ENCODE measurements at regions not wholly inside any gene's neighbourhood (a gene's known extent, or its start where the extent isn't known, plus 50 kb on each side); places are given as distances from the start of the nearest gene placed in this dataset.

DNA sequence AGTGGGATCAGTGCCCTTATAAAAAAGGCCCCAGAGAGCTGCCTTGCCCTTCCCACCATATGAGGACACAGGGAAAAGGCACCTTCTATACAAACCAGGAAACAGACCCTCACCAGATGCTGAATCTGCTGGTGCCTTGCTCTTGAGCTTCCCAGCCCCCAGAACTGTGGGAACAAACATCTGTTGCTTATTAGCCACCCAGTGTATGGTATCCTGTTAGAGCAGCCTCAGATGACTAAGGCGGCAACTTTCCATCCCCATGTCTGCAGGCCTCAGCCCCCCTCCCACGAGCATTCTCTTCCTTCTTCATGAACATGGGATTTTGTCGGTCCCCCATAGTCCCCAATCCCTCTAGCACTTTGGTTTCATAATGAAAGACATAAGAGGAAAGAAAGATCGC, 202.5 kb upstream of the GAS1 start:
- TF ChIP-seq, protein P1, sequence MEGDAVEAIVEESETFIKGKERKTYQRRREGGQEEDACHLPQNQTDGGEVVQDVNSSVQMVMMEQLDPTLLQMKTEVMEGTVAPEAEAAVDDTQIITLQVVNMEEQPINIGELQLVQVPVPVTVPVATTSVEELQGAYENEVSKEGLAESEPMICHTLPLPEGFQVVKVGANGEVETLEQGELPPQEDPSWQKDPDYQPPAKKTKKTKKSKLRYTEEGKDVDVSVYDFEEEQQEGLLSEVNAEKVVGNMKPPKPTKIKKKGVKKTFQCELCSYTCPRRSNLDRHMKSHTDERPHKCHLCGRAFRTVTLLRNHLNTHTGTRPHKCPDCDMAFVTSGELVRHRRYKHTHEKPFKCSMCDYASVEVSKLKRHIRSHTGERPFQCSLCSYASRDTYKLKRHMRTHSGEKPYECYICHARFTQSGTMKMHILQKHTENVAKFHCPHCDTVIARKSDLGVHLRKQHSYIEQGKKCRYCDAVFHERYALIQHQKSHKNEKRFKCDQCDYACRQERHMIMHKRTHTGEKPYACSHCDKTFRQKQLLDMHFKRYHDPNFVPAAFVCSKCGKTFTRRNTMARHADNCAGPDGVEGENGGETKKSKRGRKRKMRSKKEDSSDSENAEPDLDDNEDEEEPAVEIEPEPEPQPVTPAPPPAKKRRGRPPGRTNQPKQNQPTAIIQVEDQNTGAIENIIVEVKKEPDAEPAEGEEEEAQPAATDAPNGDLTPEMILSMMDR (IDR thresholded peaks at IDR 0.05 in 8 of 11, conservative IDR thresholded peaks at IDR 0.05 in 3 of 11) = no peak
- no peak for TF ChIP-seq POLR2AphosphoS5 (IDR thresholded peaks at IDR 0.05)
